ENCODE measurements at regions not wholly inside any gene's neighbourhood (a gene's known extent, or its start where the extent isn't known, plus 50 kb on each side); places are given as distances from the start of the nearest gene placed in this dataset.
A peak's percentile ranks its signal among the peaks of the same experiment; 100 is the strongest.

DNA sequence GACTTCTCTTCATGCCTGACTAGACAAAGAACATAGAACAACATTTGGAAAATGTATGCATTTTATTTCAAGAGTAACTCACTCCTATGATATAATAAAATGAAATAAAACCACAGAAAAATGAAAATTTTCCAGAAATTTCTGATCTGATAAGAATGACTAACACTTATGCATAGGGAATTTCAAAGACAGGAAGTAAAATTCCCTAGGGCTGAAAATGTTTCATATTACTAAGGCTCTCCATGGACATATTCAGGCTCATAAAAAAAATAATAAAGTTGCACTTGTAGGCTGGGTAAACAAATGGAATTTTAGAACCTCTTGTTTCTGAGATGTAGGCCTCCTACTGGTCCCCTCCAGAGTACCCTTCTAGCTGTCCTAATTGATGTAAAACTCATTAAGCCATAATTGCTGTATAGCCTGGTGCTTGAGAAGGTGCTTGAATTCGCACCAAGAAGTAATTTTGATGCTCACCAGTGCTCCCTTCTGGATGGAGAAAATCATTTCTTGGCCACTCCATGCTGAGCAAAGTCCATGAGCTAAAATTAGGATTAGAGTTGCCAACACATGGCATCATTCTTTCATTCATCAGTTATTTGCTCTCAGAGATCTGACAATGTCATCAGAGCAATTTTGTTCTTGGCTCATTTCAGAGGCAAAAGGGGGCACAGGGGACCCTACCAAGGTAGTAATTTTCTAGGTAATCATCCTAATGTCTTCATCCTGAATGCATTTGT, 641.0 kb upstream of the CAMK1G start:
- DNase-seq (ENCODE audit: low read depth) (no peak), FAIRE-seq (no peak)
- no peaks in the 10 kb centered on the region for H3K27me3 ChIP-seq (ENCODE audit: insufficient read depth, low read length)
- Mint-ChIP-seq H3K4me3 (ENCODE audit: unreplicated experiment) (no peak overlapping the region), H3K4me1 (ENCODE audit: low read depth, unreplicated experiment) (peaks cover 7% of the 10 kb centered on the region), H3K9me3 (ENCODE audit: unreplicated experiment) (no peaks in the 10 kb centered on the region), H3K27me3 (ENCODE audit: low read depth, unreplicated experiment) (no peaks in the 10 kb centered on the region), H3K27ac (ENCODE audit: unreplicated experiment) (no peak overlapping the region), H3K36me3 (ENCODE audit: low read depth, unreplicated experiment) (no peaks in the 10 kb centered on the region)
- H3K79me2 ChIP-seq (ENCODE audit: insufficient read depth, low read length) = no peaks in the 10 kb centered on the region
- H3K9ac ChIP-seq (ENCODE audit: low read length) = no peak overlapping the region
- H4K20me1 ChIP-seq (ENCODE audit: insufficient read depth, low read length) = no peaks in the 10 kb centered on the region
- no peak overlapping the region for H3K4me3 ChIP-seq (ENCODE audit: insufficient read depth, low read depth, low read length)
- H3K27ac ChIP-seq (ENCODE audit: low read depth, low read length) = no peak overlapping the region
- no peak overlapping the region for H2AFZ ChIP-seq (ENCODE audit: low read depth, low read length)
- H3K4me1 ChIP-seq (ENCODE audit: insufficient read depth, low read length) = no peaks in the 10 kb centered on the region
- H3K9me3 ChIP-seq (ENCODE audit: insufficient read depth, low read depth, low read length) = peaks cover 3% of the 10 kb centered on the region
- no peaks in the 10 kb centered on the region for H3K36me3 ChIP-seq (ENCODE audit: insufficient read depth, low read length)
- H3K4me2 ChIP-seq (ENCODE audit: low read length) = no peak overlapping the region
- TF ChIP-seq, protein P1, sequence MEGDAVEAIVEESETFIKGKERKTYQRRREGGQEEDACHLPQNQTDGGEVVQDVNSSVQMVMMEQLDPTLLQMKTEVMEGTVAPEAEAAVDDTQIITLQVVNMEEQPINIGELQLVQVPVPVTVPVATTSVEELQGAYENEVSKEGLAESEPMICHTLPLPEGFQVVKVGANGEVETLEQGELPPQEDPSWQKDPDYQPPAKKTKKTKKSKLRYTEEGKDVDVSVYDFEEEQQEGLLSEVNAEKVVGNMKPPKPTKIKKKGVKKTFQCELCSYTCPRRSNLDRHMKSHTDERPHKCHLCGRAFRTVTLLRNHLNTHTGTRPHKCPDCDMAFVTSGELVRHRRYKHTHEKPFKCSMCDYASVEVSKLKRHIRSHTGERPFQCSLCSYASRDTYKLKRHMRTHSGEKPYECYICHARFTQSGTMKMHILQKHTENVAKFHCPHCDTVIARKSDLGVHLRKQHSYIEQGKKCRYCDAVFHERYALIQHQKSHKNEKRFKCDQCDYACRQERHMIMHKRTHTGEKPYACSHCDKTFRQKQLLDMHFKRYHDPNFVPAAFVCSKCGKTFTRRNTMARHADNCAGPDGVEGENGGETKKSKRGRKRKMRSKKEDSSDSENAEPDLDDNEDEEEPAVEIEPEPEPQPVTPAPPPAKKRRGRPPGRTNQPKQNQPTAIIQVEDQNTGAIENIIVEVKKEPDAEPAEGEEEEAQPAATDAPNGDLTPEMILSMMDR (IDR thresholded peaks at IDR 0.05; ENCODE audit: insufficient read depth, low read depth, low read length) = no peak
- no peak for TF ChIP-seq EZH2 (IDR thresholded peaks at IDR 0.05; ENCODE audit: insufficient read depth, low read length)

DNA sequence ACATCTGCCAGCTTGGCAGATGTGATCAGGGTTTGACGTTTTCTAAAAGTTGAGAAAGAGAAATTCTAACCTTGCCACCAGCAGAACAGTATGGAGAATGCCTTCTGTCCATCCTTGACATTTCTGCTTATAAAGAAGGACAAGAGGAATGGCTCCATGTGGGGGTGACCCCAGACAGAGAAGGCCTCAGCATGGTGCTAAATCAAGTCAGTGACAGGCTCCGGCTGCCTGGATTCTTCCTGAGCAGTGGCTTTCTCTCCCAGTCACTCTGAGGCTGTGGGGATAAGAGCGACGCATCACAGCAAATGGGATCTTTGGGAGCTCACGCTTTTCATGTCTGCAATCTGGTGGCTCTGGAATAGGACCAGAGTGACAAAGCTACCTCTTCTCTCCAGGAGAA, 640.2 kb upstream of the CAMK1G start:
- no peak for DNase-seq (ENCODE audit: low read depth)
- peaks cover 2% of the 10 kb centered on the region for H3K27me3 Mint-ChIP-seq (ENCODE audit: low read depth, unreplicated experiment)
- Histone ChIP-seq H3K27me3 (ENCODE audit: insufficient read depth, low read length) (no peaks in the 10 kb centered on the region), H2AFZ (ENCODE audit: low read depth, low read length) (no peak overlapping the region), H3K9ac (ENCODE audit: low read length) (no peak overlapping the region), H3K9me3 (ENCODE audit: insufficient read depth, low read depth, low read length) (peaks cover 3% of the 10 kb centered on the region), H3K4me1 (ENCODE audit: insufficient read depth, low read length) (no peaks in the 10 kb centered on the region), H3K79me2 (ENCODE audit: insufficient read depth, low read length) (no peaks in the 10 kb centered on the region), H3K4me2 (ENCODE audit: low read length) (no peak overlapping the region), H3K36me3 (ENCODE audit: insufficient read depth, low read length) (no peaks in the 10 kb centered on the region), H3K4me3 (ENCODE audit: insufficient read depth, low read depth, low read length) (no peak overlapping the region), H4K20me1 (ENCODE audit: insufficient read depth, low read length) (no peaks in the 10 kb centered on the region), H3K27ac (ENCODE audit: low read depth, low read length) (no peak overlapping the region)
- H3K27ac Mint-ChIP-seq (ENCODE audit: unreplicated experiment) = no peak overlapping the region
- TF ChIP-seq, protein P1 (IDR thresholded peaks at IDR 0.05; ENCODE audit: insufficient read depth, low read depth, low read length) = no peak
- TF ChIP-seq EZH2 (IDR thresholded peaks at IDR 0.05; ENCODE audit: insufficient read depth, low read length) = no peak
- H3K4me3 Mint-ChIP-seq (ENCODE audit: unreplicated experiment) = no peak overlapping the region
- H3K9me3 Mint-ChIP-seq (ENCODE audit: unreplicated experiment) = no peaks in the 10 kb centered on the region
- no peaks in the 10 kb centered on the region for H3K36me3 Mint-ChIP-seq (ENCODE audit: low read depth, unreplicated experiment)
- no peak for FAIRE-seq
- H3K4me1 Mint-ChIP-seq (ENCODE audit: low read depth, unreplicated experiment) = peaks cover 7% of the 10 kb centered on the region

DNA sequence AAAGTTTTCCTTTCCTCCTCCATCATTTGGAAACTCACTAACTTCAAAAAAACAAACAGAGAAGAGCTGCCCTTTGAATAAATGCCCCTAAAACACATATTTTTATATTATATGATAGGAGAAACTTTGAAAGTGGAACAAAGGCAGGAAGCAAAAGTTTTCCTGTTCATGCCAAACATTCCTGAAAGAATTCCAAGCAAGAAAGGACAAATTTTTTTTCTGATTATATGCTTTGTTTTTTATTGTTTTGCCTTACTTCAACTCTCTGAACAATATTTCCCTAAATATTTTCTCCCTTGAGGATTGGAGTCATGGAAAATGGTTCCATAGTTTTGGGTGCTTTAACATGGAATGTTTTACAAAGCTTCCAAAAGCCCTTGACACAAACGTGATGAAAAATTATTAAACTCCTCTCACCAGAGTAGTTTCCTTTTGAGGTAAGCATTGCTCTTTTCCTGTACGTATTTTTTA, 638.5 kb upstream of the CAMK1G start:
- Mint-ChIP-seq H3K27me3 (ENCODE audit: low read depth, unreplicated experiment) (peaks cover 2% of the 10 kb centered on the region), H3K4me1 (ENCODE audit: low read depth, unreplicated experiment) (peaks cover 7% of the 10 kb centered on the region), H3K36me3 (ENCODE audit: low read depth, unreplicated experiment) (no peaks in the 10 kb centered on the region), H3K27ac (ENCODE audit: unreplicated experiment) (no peak overlapping the region), H3K9me3 (ENCODE audit: unreplicated experiment) (no peaks in the 10 kb centered on the region), H3K4me3 (ENCODE audit: unreplicated experiment) (peak overlapping the region; percentile 0)
- H3K9ac ChIP-seq (ENCODE audit: low read length) = no peak overlapping the region
- H3K4me2 ChIP-seq (ENCODE audit: low read length) = no peak overlapping the region
- no peaks in the 10 kb centered on the region for H3K79me2 ChIP-seq (ENCODE audit: insufficient read depth, low read length)
- no peaks in the 10 kb centered on the region for H3K27me3 ChIP-seq (ENCODE audit: insufficient read depth, low read length)
- no peaks in the 10 kb centered on the region for H3K4me1 ChIP-seq (ENCODE audit: insufficient read depth, low read length)
- no peak overlapping the region for H2AFZ ChIP-seq (ENCODE audit: low read depth, low read length)
- peaks cover 3% of the 10 kb centered on the region for H3K9me3 ChIP-seq (ENCODE audit: insufficient read depth, low read depth, low read length)
- no peak overlapping the region for H3K4me3 ChIP-seq (ENCODE audit: insufficient read depth, low read depth, low read length)
- H3K27ac ChIP-seq (ENCODE audit: low read depth, low read length) = no peak overlapping the region
- FAIRE-seq (no peak), DNase-seq (ENCODE audit: low read depth) (no peak)
- TF ChIP-seq, protein P1 (IDR thresholded peaks at IDR 0.05; ENCODE audit: insufficient read depth, low read depth, low read length) = no peak
- TF ChIP-seq EZH2 (IDR thresholded peaks at IDR 0.05; ENCODE audit: insufficient read depth, low read length) = no peak
- H3K36me3 ChIP-seq (ENCODE audit: insufficient read depth, low read length) = no peaks in the 10 kb centered on the region
- no peaks in the 10 kb centered on the region for H4K20me1 ChIP-seq (ENCODE audit: insufficient read depth, low read length)
